ENCODE measurements at regions not wholly inside any gene's neighbourhood (a gene's known extent, or its start where the extent isn't known, plus 50 kb on each side); places are given as distances from the start of the nearest gene placed in this dataset.

DNA sequence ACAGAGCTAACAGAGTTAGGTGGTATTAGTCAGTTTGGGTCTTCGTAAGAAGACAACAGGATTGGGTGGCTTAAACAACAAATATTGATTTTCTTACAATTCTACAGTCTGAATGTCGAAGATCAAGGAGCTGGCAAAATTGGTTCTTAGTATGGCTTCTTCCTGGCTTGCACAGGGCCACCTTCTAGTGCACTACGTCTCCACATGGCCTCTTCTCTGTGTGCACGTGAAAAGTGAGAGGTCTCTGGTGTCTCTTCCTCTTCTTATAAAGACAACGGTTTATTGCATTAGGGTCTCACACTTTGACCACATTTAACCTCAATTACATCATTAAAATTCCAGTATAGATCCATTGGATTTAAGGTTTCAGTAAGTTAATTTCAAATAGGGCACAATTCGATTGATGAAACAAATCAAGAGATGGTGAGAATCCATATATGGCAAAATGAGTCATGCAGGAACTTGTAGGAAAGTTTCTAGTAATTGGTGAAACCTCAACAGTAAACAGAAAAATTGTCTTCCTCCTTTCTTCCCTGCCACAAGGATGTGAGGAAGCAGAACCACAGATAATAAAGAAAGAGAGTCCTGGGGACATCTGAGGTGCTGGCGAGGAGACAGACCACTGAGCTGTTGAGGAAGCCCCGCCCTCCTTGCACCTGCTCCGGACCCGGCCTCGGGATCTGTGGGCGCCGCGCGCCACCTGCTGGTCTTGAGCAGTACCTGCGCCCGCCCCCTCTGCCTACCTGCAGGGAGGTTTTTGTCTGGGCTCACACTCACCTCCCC is 846.7 kb downstream of the TMEM121 start:
- TF ChIP-seq, protein P1, sequence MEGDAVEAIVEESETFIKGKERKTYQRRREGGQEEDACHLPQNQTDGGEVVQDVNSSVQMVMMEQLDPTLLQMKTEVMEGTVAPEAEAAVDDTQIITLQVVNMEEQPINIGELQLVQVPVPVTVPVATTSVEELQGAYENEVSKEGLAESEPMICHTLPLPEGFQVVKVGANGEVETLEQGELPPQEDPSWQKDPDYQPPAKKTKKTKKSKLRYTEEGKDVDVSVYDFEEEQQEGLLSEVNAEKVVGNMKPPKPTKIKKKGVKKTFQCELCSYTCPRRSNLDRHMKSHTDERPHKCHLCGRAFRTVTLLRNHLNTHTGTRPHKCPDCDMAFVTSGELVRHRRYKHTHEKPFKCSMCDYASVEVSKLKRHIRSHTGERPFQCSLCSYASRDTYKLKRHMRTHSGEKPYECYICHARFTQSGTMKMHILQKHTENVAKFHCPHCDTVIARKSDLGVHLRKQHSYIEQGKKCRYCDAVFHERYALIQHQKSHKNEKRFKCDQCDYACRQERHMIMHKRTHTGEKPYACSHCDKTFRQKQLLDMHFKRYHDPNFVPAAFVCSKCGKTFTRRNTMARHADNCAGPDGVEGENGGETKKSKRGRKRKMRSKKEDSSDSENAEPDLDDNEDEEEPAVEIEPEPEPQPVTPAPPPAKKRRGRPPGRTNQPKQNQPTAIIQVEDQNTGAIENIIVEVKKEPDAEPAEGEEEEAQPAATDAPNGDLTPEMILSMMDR (IDR thresholded peaks at IDR 0.05; ENCODE audit: low read depth, low read length, missing input control), result peak; percentile 58
- TF ChIP-seq, protein P2, sequence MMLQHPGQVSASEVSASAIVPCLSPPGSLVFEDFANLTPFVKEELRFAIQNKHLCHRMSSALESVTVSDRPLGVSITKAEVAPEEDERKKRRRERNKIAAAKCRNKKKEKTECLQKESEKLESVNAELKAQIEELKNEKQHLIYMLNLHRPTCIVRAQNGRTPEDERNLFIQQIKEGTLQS (IDR thresholded peaks at IDR 0.05), result no peak
- TF ChIP-seq TAF1 (conservative IDR thresholded peaks at IDR 0.05) (no peak), RXRA (IDR thresholded peaks at IDR 0.05) (no peak)
